SK-N-MC (cell line): ENCODE measurements at regions not wholly inside any gene's neighbourhood (a gene's known extent, or its start where the extent isn't known, plus 50 kb on each side); places are given as distances from the start of the nearest gene placed in this dataset.

Experiments
- EZH2 ChIP-seq: fragments of 200-600 bp; sonication (generic); IDR thresholded peaks from one replicate; pipeline ENCODE4 v1.6.1; 2017; ENCODE audit warnings: antibody characterized with exemption
- FOXP2 ChIP-seq: optimal IDR thresholded peaks from 2 replicates; pipeline ENCODE3; 2011; ENCODE audit warnings: mild to moderate bottlenecking, moderate library complexity; ENCODE audit not compliant: insufficient read depth; ENCODE audit errors: extremely low read length, control extremely low read depth
- POLR2AphosphoS5 ChIP-seq: IDR thresholded peaks from 2 replicates; pipeline ENCODE4 v1.6.1; 2012; ENCODE audit warnings: mild to moderate bottlenecking, low read depth, low read length, borderline replicate concordance

GRCh38 chr12:124440841-124441381 is 126.5 kb downstream of the NCOR2 start:
- TF ChIP-seq POLR2AphosphoS5 (no peak), EZH2 (no peak), FOXP2 (no peak)
